ENCODE measurements at regions not wholly inside any gene's neighbourhood (a gene's known extent, or its start where the extent isn't known, plus 50 kb on each side); places are given as distances from the start of the nearest gene placed in this dataset.

- dilution Hi-C loops (cut with HindIII; ENCODE audit: low sequenced_read_pairs, unreplicated experiment) (no loop called here), in situ Hi-C loops (cut with MboI; ENCODE audit: low sequenced_read_pairs) (no loop called here), intact Hi-C loops (cut with micrococcal nuclease) (no loop called here)
- no peaks in the 10 kb centered on the region for H3K4me1 ChIP-seq (ENCODE audit: control insufficient read depth, insufficient read depth, low read length)
- BruUV-seq (replicated peaks), result no TSS peak
- H3K9me3 ChIP-seq (ENCODE audit: control insufficient read depth, insufficient read depth, low read length), result peaks cover 4% of the 10 kb centered on the region; the same call in 1 of the 2 replicates
- no peak overlapping the region for H3K9ac ChIP-seq (ENCODE audit: low read depth, low read length)
- H4K91ac ChIP-seq (ENCODE audit: insufficient read depth, low read depth, low read length), result no peak overlapping the region
- H3K79me1 ChIP-seq (ENCODE audit: low read depth in 1 of 2, low read length in 2 of 2), result no peaks in the 10 kb centered on the region
- H3K56ac ChIP-seq (ENCODE audit: extremely low read depth, insufficient read depth, low read length), result no peak overlapping the region
- no peaks in the 10 kb centered on the region for H3K27me3 ChIP-seq (ENCODE audit: control insufficient read depth, insufficient read depth, low read length)
- CTCF ChIA-PET, result no interaction called here
- POLR2A ChIA-PET (ENCODE audit: unreplicated experiment), result no interaction called here
- no peak overlapping the region for H3K23ac ChIP-seq (ENCODE audit: low read depth, low read length)
- H3K4me2 ChIP-seq (ENCODE audit: low read depth, low read length), result no peak overlapping the region
- no peak overlapping the region for H4K8ac ChIP-seq (ENCODE audit: low read depth in 2 of 2, low read length in 2 of 2)
- H3K9me1 ChIP-seq (ENCODE audit: insufficient read depth, low read length), result no peaks in the 10 kb centered on the region
- TF ChIP-seq CEBPB (IDR thresholded peaks at IDR 0.05; ENCODE audit: low read depth, low read length) (no peak), MAFK (IDR thresholded peaks at IDR 0.05; ENCODE audit: low read depth, low read length) (no peak), POLR2A (IDR thresholded peaks at IDR 0.05; ENCODE audit: low read depth, low read length) (no peak), FOS (IDR thresholded peaks at IDR 0.05; ENCODE audit: low read depth, low read length) (no peak), RCOR1 (IDR thresholded peaks at IDR 0.05; ENCODE audit: insufficient replicate concordance, low read length) (no peak), RFX5 (IDR thresholded peaks at IDR 0.05; ENCODE audit: low read depth, low read length) (no peak), SMC3 (IDR thresholded peaks at IDR 0.05; ENCODE audit: low read depth, low read length) (no peak), BHLHE40 (IDR thresholded peaks at IDR 0.05; ENCODE audit: low read depth, low read length) (no peak), RAD21 (IDR thresholded peaks at IDR 0.05; ENCODE audit: low read length) (no peak), CHD1 (IDR thresholded peaks at IDR 0.05; ENCODE audit: low read depth, low read length) (no peak), ELK1 (IDR thresholded peaks at IDR 0.05; ENCODE audit: borderline replicate concordance, low read depth, low read length) (no peak), NFE2L2 (IDR thresholded peaks at IDR 0.05; ENCODE audit: low read depth, low read length) (no peak), MAZ (IDR thresholded peaks at IDR 0.05; ENCODE audit: borderline replicate concordance, low read depth, low read length) (no peak), MXI1 (IDR thresholded peaks at IDR 0.05; ENCODE audit: borderline replicate concordance, low read depth, low read length) (no peak)
- TF ChIP-seq, protein P1, sequence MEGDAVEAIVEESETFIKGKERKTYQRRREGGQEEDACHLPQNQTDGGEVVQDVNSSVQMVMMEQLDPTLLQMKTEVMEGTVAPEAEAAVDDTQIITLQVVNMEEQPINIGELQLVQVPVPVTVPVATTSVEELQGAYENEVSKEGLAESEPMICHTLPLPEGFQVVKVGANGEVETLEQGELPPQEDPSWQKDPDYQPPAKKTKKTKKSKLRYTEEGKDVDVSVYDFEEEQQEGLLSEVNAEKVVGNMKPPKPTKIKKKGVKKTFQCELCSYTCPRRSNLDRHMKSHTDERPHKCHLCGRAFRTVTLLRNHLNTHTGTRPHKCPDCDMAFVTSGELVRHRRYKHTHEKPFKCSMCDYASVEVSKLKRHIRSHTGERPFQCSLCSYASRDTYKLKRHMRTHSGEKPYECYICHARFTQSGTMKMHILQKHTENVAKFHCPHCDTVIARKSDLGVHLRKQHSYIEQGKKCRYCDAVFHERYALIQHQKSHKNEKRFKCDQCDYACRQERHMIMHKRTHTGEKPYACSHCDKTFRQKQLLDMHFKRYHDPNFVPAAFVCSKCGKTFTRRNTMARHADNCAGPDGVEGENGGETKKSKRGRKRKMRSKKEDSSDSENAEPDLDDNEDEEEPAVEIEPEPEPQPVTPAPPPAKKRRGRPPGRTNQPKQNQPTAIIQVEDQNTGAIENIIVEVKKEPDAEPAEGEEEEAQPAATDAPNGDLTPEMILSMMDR (conservative IDR thresholded peaks at IDR 0.05; ENCODE audit: low read depth, low read length), result no peak
- TF ChIP-seq, protein P2, sequence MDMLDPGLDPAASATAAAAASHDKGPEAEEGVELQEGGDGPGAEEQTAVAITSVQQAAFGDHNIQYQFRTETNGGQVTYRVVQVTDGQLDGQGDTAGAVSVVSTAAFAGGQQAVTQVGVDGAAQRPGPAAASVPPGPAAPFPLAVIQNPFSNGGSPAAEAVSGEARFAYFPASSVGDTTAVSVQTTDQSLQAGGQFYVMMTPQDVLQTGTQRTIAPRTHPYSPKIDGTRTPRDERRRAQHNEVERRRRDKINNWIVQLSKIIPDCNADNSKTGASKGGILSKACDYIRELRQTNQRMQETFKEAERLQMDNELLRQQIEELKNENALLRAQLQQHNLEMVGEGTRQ (IDR thresholded peaks at IDR 0.05; ENCODE audit: low read depth, low read length), result no peak
- H3K4ac ChIP-seq (ENCODE audit: low read depth, low read length), result no peak overlapping the region
- ATAC-seq (ENCODE audit: low read depth) (no peak), DNase-seq (no peak)
- H3K27ac ChIP-seq (ENCODE audit: insufficient read depth, low read length), result no peak overlapping the region
- no peaks in the 10 kb centered on the region for H3K36me3 ChIP-seq (ENCODE audit: control insufficient read depth, insufficient read depth, low read length)
- H3K14ac ChIP-seq (replicated peaks; ENCODE audit: low read depth, low read length), result no peak overlapping the region
- H2BK15ac ChIP-seq (ENCODE audit: low read depth, low read length), result no peak overlapping the region
- no peak overlapping the region for H4K5ac ChIP-seq (ENCODE audit: low read depth, low read length)
- H2AFZ ChIP-seq (replicated peaks; ENCODE audit: low read length, poor library complexity), result no peak overlapping the region
- H2BK20ac ChIP-seq (ENCODE audit: low read depth, low read length), result no peak overlapping the region
- no peak overlapping the region for H3K4me3 ChIP-seq (ENCODE audit: insufficient read depth, low read depth, low read length)
- H2BK5ac ChIP-seq (ENCODE audit: low read depth, low read length, poor library complexity, severe bottlenecking), result no peak overlapping the region
- WGBS, 2 experiments (ENCODE audit: extremely low coverage in 2 of 2, insufficient read length in 1 of 2), result 80% methylated on average over 1 of the region's 5 CpGs; no CpG with 5 or more reads in 1 of the 2 experiments
- H2AK9ac ChIP-seq (replicated peaks; ENCODE audit: low read depth, low read length, poor library complexity), result no peak overlapping the region
- no peak overlapping the region for H2BK120ac ChIP-seq (ENCODE audit: low read depth, low read length)
- no peak overlapping the region for H3K18ac ChIP-seq (ENCODE audit: low read depth, low read length)
- H2AK5ac ChIP-seq (ENCODE audit: low read depth, low read length), result no peak overlapping the region
- no peaks in the 10 kb centered on the region for H4K20me1 ChIP-seq (ENCODE audit: insufficient read depth, low read length)
Observed at GRCh38 chr19:20254121-20254520, 87.1 kb downstream of the ZNF486 start.
